ENCODE measurements at regions not wholly inside any gene's neighbourhood (a gene's known extent, or its start where the extent isn't known, plus 50 kb on each side); places are given as distances from the start of the nearest gene placed in this dataset.
"Not testable (repeated sequence)": the region's sequence is repeated elsewhere in the genome, so short reads cannot be mapped to it uniquely, and the experiment has no call there.

DNA sequence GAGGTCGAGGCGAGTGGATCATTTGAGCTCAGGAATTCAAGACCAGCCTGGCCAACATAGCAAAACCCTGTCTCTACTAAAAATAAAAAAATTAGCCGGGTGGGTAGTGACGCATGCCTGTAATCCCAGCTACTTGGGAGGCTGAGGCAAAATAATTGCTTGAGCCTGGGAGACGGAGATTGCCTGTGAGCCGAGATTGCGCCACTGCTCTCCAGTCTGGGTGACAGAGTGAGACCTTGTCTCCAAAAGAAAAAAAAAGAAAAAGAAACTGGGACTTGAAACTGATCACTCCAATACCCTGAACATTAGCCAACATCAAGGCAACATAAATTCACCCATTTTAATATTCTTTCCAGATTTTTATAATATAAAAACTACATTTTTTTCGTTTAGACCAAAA lies 874.6 kb upstream of the MBL2 start:
- not testable (repeated sequence) for DNase-seq

DNA sequence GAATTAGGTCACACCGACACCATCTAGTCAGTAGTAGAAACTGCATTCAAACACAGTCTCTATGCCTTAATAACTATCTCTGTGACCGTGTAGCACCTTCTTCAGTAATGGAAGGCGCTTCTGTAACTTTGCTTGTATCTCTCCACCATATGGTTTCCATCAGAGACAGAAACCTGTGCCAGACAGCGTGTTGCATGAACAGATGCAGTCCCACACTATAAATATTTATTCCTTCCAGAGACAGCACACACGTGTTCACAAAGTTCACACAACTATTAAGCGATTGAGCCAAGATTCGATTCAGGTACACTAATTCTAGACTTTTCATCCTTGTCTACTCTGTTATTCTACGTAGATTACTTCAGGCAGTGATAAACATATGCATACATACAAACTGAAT lies 873.9 kb upstream of the MBL2 start:
- no peak for DNase-seq

DNA sequence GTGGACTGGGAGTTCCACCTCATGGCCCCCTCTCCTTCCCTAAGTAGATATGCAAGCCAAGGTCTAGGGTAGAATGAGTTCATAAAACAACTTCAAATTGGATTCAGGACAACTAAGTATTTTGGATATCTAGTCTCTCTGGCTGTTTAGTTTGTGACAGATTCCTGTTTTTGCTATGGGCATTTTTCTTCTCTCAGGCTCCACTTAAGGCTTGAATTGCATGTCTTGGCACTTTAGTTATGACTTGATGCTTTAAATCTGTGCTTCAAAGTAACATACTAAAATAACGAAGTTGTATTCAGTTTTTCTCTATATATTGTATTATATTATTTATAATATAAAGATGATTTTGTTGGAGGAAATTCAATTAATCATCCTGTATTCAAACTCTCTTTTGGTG lies 873.4 kb upstream of the MBL2 start:
- no peak for DNase-seq

DNA sequence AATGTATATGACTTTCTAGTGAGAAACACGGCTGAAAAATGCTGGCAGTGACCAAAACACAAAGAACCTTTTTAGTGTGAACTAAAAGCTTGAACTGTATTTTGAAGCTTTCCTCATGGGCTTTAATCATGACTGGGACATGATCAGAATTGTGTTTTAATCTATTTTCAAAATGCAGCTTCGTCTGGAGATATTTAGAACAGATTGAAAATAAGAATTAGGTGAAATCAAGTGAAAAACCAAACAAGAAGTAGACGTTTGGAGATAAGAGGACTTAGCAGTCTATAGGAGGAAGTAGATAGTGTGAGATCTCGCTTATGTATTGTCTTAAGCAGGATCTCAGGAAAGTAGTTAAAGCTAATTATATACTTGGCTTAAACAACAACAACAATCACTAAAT lies 865.4 kb upstream of the MBL2 start:
- DNase-seq, result peak in 1 of 2 experiments; percentile 9

DNA sequence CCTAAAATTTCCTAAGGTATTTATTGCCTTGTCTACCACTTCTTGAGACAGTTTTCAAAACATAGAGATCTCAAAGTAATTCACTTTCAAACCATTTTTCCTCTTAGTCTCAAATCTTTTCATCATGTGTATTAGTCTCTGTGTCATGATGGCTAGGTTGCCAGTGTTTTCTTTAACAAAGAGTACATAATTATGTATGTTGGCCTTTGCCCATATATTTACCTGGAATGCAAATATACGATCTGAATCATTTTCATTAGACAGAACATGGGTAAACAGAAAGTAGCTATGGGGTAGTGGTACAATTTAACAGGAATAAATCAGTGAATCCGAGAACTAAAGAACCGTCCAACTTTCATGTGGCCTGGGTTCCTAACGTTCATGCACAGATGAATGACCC lies 852.1 kb upstream of the MBL2 start:
- DNase-seq, result no peak

DNA sequence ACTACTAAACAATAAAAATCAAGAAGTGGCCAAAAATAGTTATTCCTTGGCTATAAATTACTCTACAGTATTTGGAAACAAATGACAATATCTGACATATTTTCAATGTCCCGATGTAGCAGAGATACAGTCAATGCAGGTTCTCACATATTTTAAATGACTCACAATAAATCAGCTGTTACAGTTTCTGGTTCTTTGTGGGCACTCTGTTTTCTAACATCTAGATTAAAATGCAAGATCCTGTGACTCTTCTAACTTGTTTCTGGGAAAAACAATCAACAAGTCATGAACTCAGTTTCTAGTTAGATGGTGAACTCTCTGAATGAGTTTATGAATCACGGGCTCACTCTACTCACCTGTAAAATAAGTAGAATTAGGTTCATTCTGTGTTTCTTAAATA lies 849.6 kb upstream of the MBL2 start:
- DNase-seq, result no peak

DNA sequence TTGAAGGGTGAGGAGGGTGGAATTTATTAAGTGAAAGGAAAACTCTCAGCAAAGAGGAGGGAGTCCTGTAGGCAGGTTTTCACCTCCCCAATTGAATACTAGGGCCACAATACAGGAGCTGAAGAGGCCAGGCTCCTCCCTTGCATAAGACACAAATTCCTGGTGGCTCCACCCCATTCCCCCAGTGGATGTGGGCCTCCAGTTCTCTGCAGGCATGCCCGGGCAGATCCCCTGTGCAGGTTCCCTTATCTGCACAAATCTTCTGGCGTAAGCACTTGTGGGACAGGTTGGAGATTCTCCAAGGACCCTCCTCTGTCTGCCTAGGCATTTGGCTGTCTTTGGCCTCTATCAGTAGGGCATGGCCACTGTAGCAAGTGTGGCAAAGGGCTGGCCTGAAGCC lies 847.1 kb upstream of the MBL2 start:
- DNase-seq, result no peak

DNA sequence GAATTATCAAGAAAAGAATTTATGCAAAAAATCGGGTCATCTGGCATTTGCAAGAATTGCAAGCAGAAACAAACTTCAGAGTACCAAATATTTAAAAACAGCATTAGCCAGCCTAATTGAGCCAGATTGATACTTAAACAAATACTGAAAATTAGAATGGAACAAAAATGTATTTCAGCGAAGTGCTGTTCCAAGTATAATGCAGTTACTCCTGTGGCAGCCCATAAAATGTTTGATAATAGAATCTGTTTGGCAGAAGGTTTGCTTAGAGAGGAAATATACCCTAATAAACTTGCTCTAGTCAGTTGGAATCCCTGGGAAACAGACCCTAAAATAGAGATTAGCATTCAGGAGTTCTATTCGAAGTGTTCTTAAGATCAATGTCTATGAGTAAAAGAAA lies 835.1 kb upstream of the MBL2 start:
- DNase-seq, result no peak

DNA sequence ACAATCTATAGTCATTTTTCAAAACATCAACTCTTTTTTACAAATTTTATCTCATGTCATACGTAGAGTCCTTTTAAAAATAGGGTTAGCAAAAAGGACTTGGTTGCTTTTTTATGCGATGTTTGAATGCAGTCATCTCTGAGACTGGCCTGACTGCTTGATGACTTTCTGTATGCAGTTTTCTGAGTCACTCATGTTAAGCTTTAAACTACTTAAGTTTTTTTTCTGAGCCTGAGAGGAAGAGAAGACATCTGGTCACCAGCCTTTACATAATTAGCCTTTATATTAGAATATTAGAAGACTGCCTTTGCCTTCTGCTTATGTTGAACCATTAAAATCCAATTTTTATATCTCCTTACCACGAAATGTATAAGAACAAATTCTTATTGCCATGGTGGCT lies 834.4 kb upstream of the MBL2 start:
- DNase-seq, result no peak

DNA sequence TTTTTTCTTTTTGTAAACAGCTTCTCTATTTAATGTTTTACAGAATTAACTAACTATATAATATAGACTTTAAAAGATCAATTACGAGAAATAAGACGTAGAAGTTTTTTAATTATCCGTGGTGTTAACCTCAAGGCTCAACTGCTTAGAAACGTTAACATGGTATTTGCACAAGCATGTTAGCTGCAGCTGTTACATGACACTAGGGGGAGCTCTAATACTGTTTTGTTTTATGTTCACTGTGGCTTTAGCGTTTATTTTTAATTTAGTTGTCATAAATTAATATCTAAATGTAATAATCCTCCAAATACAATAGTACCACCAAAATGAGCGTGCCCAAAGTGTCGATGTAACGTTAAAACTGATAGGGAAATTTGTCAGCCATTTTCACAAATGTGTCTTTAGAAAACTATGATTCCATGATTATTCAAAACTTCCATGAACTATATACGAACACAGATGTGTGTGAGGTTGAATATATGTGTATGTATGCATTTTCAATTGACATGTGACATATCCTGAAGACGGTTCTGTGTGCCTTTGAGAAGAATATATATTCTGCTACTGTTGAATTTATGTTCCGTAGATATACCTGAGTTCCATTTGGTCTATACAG lies 828.8 kb upstream of the MBL2 start:
- DNase-seq, result peak; percentile 82 to 89

DNA sequence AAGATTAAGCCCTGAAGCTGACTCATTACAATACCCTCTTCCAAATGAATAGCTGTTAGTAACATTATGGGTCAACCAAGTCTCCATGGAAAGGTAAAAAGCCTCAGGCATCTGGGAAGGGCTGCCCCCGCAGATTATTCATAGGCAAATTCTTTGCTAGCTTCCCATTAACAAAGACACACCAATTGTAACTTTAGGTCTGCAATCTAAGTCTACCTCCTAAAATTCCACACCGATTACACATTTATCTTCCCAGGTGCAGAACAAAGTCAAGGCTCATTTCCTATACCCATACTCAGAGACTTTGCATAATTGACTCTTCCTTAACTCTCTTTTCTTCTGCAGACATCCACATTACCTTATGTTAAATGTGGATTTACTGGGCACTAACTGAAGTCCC lies 826.3 kb upstream of the MBL2 start:
- no peak for DNase-seq

DNA sequence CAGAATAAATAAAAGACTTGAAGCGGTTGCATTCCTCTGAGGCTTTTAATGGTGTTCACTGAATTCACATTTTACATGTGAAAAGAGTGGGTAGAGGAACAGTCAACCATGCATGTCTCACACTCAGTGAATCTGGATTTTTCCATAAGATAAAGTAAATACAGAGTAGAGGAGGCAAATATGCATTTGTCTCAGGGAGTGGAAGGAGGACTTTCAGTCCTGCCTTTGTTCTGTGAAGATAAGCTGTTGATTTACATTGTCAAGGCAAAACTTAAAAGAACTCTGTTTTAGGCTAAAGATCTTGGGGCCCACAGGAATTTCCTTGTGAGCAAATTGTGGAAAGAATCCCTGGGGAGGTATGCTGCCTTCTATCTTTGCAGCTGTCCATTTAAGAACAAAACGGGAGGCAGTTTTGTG lies 825.3 kb upstream of the MBL2 start:
- DNase-seq, result no peak

DNA sequence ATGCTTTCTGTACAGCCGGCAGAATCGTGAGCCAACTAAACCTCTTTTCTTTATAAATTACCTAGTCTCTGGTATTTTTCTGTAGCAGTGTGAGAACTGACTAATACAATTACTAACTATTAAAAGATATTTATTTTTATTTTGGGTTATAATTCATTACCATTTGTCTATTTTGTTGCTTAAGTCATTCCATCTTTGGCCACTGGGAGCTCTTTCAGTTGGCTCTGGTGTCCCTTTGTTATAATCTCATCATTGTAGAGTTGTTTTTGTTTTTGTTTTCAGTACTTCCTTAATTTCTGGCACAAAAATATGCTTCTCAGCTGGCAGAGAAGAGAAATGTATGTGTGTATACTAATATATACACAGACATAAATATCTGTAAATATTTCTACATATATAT lies 807.9 kb upstream of the MBL2 start:
- DNase-seq, result no peak

DNA sequence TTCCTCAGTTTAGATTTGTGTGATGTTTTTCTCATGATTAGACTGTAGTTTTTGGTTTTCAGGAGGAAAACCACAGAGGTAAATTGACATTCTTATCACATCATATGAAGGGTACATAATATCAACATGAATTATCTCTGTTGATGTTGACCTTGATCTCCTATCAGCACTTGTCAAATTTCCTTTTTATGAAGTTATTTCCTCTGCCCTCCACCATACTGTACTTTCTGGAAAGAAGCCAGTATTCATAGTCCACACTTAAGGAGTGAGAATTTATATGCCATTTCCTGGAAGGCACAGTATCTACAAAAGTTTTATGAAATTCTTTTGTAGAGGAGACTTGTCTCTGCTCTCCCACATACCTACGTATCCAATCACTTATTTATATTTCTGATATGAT lies 807.2 kb upstream of the MBL2 start:
- peak in 1 of 2 experiments; percentile 10 for DNase-seq

DNA sequence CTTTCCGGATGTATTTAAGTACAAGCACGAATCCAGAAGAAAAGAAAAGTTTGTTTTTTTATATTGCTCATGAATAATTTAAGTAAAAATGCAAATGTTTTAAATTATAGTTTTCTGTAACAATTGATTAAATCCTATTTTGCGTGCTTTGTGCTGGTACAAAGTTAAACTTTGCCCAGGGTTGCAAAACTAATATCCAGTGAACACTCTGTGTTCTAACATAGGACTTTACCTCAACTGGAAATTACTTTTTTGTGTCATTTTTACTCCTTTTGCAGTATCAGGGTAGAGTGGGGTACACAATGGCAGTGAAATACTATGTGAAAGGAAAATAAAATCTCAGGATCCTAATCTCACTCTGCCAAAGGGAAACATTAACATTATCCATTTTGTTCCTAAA lies 801.4 kb upstream of the MBL2 start:
- DNase-seq, result no peak

DNA sequence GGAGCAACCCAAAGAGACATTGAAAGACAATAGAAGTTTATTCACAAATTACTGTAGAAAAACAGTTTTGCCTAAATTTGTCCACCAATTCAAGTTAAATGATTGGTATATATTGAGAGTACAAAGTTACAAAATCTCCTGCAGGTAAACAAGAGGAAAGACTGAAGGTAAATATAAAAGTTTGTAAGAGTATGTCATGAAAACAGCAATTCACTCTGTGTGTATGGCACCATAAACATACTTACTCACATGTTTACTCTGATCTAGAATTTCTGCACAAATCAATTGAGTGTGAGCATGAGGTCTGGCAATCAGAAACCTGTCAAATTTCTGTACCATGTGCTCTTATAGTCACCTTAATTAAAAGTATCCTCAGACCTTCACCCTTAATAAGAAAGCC lies 800.9 kb upstream of the MBL2 start:
- DNase-seq, result no peak

DNA sequence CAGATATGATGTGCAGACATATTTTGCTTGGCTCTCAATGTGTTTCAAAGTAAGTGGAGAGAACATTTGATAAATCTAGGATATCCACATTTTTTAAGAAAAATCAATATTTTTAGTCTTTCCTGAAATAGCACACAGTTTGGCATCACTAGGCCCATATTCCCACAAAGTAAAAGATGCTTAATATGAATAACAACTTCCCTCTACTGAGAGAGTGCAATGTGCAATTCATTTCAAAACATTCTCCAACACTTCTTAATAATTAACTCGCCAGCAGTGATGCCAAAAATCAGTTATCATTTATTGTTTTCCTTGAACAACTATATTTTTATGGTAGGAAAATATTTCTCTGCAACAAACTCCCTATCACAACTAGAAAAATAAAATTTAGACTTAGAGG lies 800.2 kb upstream of the MBL2 start:
- DNase-seq, result no peak

DNA sequence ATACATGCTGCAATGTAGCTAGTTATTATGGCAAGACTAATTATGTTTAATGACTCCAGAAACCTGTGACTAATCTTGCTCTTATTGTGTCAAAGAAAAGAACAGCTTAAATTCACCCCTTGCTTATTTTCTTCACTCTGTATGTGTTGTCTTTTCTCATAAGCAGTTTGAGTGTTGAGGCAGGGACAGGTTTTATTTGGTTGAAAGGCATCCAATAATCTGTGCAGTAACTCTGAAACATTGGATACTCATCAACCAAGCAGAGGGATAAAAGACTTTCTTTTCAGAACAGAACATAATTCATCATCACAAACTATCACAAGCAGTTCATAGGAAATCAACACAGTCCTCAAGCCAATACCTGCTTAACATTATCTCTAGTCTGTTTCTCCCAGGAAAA lies 797.6 kb upstream of the MBL2 start:
- no peak for DNase-seq

DNA sequence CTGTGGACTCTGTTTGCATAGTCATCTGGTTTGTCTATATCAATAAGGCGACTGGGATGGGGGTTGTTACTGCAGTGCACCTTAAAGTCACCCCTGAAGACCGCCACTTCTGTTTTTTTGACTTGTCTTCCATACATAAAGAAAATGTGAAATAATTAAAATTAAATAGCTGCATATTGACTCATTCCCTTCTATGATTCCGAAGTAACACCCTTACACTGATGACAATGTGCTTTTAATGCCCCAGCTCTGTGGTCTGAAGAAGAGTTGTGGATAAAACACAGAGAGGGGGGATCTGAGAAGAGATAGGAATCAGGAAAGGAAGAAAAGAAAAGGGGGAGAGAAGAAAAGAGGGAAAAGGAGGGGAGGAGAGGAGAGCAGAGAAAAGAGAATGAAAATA lies 796.9 kb upstream of the MBL2 start:
- no peak for DNase-seq

DNA sequence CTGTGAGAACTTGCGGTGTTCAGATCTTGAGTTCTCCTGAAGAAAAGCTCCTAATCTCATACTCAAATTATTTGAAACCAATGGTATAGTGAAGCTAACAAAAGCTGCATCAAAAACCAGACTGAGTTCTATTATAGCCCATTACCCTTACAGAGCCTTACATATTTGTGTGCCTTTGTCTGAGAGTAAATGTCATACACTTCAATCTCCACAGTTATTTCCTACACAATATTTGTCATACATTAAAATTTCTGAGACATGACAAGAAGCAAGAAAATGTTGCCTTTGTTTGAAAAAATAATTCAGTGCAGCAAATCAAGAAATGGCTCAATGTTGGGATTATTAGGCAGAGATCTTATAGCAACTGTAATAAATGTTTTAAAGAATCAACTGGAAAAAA lies 776.1 kb upstream of the MBL2 start:
- no peak for DNase-seq

DNA sequence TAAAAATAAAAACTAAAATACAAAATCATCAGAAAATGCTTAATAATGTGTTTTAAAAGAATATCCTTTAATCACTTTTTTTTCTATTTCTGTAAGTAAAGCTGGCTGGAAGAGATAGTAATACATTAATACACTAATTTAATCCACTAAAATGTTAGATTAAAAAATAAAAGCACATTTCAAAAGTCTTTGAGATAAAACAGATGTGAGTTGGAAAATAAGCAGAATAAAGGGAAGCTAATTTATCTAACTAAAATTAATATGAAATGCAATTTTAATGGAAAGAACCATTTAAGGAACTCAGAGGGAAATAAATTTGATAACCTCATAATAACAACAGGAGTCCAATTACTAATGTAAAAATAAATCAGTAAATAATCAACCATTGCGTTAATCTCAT lies 774.8 kb upstream of the MBL2 start:
- DNase-seq, result no peak

DNA sequence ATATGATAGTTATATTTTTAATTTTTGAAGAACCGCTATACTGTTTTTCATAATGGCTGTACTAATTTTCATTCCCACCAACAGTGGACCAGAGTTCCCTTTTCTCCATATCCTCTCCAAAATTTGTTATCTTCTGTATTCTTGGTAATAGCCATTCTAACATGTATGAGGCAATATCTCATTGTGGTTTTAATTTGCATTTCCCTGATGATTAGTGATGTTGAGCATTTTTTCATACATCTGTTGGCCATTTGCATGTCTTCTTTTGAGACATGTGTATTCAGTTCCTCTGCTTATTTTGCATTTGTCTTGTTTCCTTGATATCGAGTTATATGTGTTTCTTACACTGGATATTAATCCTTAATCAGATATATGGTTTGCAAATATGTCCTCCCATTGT lies 770.8 kb upstream of the MBL2 start:
- no peak for DNase-seq

DNA sequence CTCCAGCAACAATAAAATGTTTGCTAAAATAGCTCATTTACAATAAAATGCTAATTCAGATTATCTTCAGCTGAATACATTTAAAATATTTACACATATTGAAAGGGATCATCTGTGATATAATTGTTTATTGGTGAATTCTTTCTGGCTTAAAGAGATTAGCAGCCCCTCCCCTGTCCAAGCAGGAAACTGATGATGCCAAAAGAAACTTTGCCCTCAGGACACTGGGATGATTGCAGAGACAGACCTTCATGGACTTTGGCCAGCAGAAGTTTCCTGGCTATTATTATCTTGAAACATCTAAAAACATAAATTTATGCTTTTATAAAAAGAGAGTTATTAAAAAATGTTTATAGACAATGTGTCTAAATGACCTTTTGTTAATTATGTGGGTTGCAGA lies 764.9 kb upstream of the MBL2 start:
- no peak for DNase-seq

DNA sequence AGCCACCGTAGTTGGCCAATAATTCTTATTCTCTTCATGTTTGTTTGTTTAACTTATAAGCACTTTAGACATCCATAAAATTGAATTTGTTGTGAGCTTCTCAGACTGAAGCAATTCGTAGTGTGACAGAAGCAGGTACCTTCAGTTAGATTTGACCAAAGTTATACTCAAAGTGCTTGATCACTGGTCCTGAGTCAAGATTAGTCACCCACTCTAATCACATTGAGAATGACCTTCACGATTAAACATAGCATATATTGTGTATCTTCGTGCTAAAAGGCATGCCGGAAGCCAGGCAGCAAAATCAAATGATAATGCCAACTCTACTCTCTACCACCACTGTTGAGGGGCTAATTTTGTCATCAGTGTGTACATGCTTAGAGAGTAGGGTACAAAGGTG lies 763.7 kb upstream of the MBL2 start:
- no peak for DNase-seq

DNA sequence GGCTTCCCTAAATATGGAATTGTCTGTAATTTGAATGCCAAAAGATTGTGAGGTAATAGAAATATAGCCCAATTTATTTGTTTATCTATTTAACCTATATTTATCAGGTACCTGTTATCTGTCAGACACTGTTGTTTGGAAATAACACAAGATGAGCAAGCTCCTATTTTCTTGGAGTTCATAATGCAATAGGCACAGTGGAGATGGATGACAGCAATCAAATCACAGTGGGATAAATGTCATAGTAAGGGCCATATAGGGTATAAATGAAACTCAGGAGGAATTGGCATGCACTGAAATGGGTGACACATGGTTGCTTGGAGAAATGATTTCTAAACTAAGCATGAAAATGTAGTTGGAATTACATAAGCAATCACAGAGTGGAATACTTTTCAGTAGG lies 761.8 kb upstream of the MBL2 start:
- no peak for DNase-seq

DNA sequence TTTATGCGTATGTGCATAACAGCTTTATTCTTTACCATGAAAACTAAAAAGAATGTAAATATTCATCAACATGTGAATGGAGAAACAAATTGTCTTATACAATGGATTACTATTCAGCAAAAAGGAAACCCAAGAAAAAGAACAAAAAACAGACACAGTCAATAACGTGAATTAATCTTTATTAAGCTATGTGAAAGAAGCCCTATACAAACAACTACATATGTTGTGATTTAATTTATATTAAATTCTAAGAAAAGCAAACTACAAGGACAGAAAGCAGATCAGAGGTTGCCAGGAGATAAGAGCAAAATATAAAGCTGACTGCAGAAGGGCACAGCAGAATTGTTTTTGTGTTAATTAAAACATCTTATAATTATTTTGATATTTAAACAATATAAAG lies 756.4 kb upstream of the MBL2 start:
- no peak for DNase-seq

Data from Kasumi-1 (cell line).